ENCODE measurements at regions not wholly inside any gene's neighbourhood (a gene's known extent, or its start where the extent isn't known, plus 50 kb on each side); places are given as distances from the start of the nearest gene placed in this dataset.

DNA sequence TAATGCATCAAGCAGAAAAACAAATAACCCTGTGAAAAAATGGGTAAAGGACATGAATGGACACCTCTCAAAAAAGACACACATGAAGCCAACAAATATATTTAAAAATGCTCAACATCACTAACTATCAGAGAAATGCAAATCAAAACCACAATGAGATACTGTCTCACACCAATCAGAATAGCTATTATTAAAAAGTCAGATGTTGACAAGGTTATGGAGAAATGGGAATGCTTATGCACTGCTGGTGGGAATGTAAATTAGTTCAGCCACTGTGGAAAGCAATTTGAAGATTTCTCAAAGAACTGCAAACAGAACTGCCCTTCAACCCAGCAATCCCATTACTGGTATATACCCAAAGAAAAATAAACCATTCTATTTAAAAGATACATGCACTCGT lies 86.6 kb upstream of the TNFSF4 start:
- in situ Hi-C loops (cut with MboI; ENCODE audit: low sequenced_read_pairs): no loop called here
- Histone ChIP-seq H2AFZ (replicated peaks; ENCODE audit: low read length, poor library complexity) (no peak overlapping the region), H3K9me1 (ENCODE audit: insufficient read depth, low read length) (no peaks in the 10 kb centered on the region), H3K36me3 (ENCODE audit: control insufficient read depth, insufficient read depth, low read length) (no peaks in the 10 kb centered on the region), H3K18ac (ENCODE audit: low read depth, low read length) (no peak overlapping the region), H3K27me3 (ENCODE audit: control insufficient read depth, insufficient read depth, low read length) (no peaks in the 10 kb centered on the region), H3K9ac (ENCODE audit: low read depth, low read length) (no peak overlapping the region), H3K4me3 (ENCODE audit: insufficient read depth, low read depth, low read length) (no peak overlapping the region), H3K27ac (ENCODE audit: insufficient read depth, low read length) (no peak overlapping the region), H2BK15ac (ENCODE audit: low read depth, low read length) (no peak overlapping the region), H2AK5ac (ENCODE audit: low read depth, low read length) (no peak overlapping the region), H3K79me1 (ENCODE audit: low read depth in 1 of 2, low read length in 2 of 2) (no peaks in the 10 kb centered on the region), H3K4me2 (ENCODE audit: low read depth, low read length) (no peak overlapping the region), H2BK120ac (ENCODE audit: low read depth, low read length) (no peak overlapping the region), H2BK5ac (ENCODE audit: low read depth, low read length, poor library complexity, severe bottlenecking) (no peak overlapping the region), H4K8ac (ENCODE audit: low read depth in 2 of 2, low read length in 2 of 2) (no peak overlapping the region), H3K56ac (ENCODE audit: extremely low read depth, insufficient read depth, low read length) (no peak overlapping the region), H3K23ac (ENCODE audit: low read depth, low read length) (no peak overlapping the region), H4K91ac (ENCODE audit: insufficient read depth, low read depth, low read length) (no peak overlapping the region), H2BK20ac (ENCODE audit: low read depth, low read length) (no peak overlapping the region), H2AK9ac (replicated peaks; ENCODE audit: low read depth, low read length, poor library complexity) (no peak overlapping the region), H3K14ac (replicated peaks; ENCODE audit: low read depth, low read length) (no peak overlapping the region), H3K9me3 (ENCODE audit: control insufficient read depth, insufficient read depth, low read length) (no peaks in the 10 kb centered on the region), H4K5ac (ENCODE audit: low read depth, low read length) (no peak overlapping the region), H4K20me1 (ENCODE audit: insufficient read depth, low read length) (no peaks in the 10 kb centered on the region), H3K4me1 (ENCODE audit: control insufficient read depth, insufficient read depth, low read length) (no peaks in the 10 kb centered on the region; the same call in 1 of the 2 replicates), H3K4ac (ENCODE audit: low read depth, low read length) (no peak overlapping the region)
- intact Hi-C loops (cut with micrococcal nuclease): no loop called here
- no peak for ATAC-seq (ENCODE audit: low read depth)
- ChIA-PET CTCF (interaction anchor here (0.7 kb wide), 1 partner anchor 264 kb away, joined by 3 read pairs; no protein-coding TSS in a partner anchor), POLR2A (ENCODE audit: unreplicated experiment) (no interaction called here)
- dilution Hi-C loops (cut with HindIII; ENCODE audit: low sequenced_read_pairs, unreplicated experiment): no loop called here
- TF ChIP-seq CHD1 (IDR thresholded peaks at IDR 0.05; ENCODE audit: low read depth, low read length) (no peak), RCOR1 (IDR thresholded peaks at IDR 0.05; ENCODE audit: insufficient replicate concordance, low read length) (no peak), MXI1 (IDR thresholded peaks at IDR 0.05; ENCODE audit: borderline replicate concordance, low read depth, low read length) (no peak), POLR2A (IDR thresholded peaks at IDR 0.05; ENCODE audit: low read depth, low read length) (no peak), CTCF (conservative IDR thresholded peaks at IDR 0.05; ENCODE audit: low read depth, low read length) (no peak), MAZ (IDR thresholded peaks at IDR 0.05; ENCODE audit: borderline replicate concordance, low read depth, low read length) (no peak), MAFK (IDR thresholded peaks at IDR 0.05; ENCODE audit: low read depth, low read length) (no peak), CEBPB (IDR thresholded peaks at IDR 0.05; ENCODE audit: low read depth, low read length) (no peak), RAD21 (IDR thresholded peaks at IDR 0.05; ENCODE audit: low read length) (no peak), BHLHE40 (IDR thresholded peaks at IDR 0.05; ENCODE audit: low read depth, low read length) (no peak), SMC3 (IDR thresholded peaks at IDR 0.05; ENCODE audit: low read depth, low read length) (no peak), RFX5 (IDR thresholded peaks at IDR 0.05; ENCODE audit: low read depth, low read length) (no peak), NFE2L2 (IDR thresholded peaks at IDR 0.05; ENCODE audit: low read depth, low read length) (no peak), FOS (IDR thresholded peaks at IDR 0.05; ENCODE audit: low read depth, low read length) (no peak)
- TF ChIP-seq, protein P1, sequence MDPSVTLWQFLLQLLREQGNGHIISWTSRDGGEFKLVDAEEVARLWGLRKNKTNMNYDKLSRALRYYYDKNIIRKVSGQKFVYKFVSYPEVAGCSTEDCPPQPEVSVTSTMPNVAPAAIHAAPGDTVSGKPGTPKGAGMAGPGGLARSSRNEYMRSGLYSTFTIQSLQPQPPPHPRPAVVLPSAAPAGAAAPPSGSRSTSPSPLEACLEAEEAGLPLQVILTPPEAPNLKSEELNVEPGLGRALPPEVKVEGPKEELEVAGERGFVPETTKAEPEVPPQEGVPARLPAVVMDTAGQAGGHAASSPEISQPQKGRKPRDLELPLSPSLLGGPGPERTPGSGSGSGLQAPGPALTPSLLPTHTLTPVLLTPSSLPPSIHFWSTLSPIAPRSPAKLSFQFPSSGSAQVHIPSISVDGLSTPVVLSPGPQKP (IDR thresholded peaks at IDR 0.05; ENCODE audit: borderline replicate concordance, low read depth, low read length): no peak
- TF ChIP-seq, protein P2, sequence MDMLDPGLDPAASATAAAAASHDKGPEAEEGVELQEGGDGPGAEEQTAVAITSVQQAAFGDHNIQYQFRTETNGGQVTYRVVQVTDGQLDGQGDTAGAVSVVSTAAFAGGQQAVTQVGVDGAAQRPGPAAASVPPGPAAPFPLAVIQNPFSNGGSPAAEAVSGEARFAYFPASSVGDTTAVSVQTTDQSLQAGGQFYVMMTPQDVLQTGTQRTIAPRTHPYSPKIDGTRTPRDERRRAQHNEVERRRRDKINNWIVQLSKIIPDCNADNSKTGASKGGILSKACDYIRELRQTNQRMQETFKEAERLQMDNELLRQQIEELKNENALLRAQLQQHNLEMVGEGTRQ (IDR thresholded peaks at IDR 0.05; ENCODE audit: low read depth, low read length): no peak
- DNase-seq: no peak
- no TSS peak for BruUV-seq (replicated peaks)
- no CpG with 5 or more reads among the region's 1 CpG for WGBS, 2 experiments (ENCODE audit: extremely low coverage in 2 of 2, insufficient read length in 1 of 2)

Data from IMR-90 (cell line).